EL (cell line): ENCODE measurements at regions not wholly inside any gene's neighbourhood (a gene's known extent, or its start where the extent isn't known, plus 50 kb on each side); places are given as distances from the start of the nearest gene placed in this dataset.
"Not testable (repeated sequence)": the region's sequence is repeated elsewhere in the genome, so short reads cannot be mapped to it uniquely, and the experiment has no call there.

ENCODE experiments used
- DNase-seq: peaks from one replicate; pipeline ENCODE4 v3.0.0-alpha.2; 2016

DNA sequence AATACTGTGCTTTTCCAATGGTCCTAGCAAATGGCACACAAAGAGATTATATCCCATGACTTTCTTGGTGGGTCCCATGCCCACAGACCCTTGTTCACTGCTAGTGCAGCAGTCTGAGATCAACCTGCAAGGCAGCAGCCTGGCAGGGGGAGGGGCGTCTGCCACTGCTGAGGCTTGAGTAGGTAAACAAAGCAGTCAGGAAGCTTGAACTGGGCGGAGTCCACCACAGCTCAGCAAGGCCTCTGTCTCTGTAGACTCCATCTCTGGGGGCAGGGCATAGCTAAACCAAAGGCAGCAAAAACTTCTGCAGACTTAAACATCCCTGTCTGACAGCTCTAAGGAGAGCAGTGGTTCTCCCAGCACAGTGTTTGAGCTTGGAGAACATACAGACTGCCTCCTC is 82.9 kb downstream of the ZNF737 start:
- no peak for DNase-seq

DNA sequence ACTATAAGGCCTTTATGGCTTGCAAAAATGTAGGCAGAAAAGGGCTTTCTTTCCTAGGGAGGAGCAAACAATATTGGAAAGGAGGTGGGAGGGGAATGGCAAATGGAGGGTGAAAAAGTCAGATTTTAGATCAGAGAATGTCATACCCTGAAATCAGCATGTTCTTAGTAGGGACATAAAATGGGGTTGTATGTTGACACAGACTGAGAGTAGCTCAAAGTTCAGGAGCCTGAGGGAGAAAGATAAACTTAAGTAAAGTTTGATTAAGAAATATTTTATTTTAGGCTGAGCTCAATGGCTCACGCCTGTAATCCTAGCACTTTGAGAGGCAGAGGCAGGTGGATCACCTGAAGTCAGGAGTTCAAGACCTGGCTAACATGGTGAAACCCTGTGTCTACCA is 83.8 kb downstream of the ZNF737 start:
- DNase-seq: no peak

DNA sequence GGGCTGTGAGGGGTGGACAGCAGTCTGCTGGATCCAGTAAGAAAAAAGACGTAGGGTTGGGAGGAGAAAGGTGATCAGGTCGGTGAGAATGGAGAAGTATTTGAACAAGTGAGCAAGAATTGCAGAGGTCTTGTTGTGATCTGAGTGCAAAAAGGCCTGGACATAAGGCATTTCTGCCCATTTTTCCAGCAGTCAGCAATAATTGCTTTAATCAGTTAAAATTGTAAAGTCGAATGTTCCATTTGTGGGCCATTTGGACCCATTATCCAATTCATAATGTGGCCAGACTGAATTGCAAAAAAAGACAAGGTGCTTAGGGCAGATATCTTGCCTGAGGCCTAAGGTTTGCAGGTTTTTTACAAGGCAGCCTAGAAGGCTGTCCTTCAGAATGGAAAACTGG is 86.1 kb downstream of the ZNF737 start:
- DNase-seq: no peak

DNA sequence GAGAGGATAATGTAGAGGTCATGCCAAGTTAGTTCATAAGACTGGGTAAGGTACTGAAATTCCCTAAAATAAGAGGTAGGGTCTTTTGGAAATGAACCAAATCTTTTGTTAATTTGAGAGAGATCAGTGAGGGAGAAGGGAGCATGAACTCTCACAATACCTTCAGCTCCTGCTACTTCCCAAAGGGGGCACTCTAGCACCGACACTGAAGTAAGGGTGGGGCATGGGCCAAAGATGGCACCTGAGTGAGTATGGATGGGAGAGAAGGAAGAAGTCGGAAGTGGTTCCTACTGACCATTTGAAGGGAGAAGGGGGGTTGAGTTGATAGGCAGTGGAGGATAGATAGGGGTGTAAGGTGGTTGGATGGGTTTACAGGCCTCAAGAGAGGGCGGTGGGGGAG is 86.6 kb downstream of the ZNF737 start:
- DNase-seq: no peak

DNA sequence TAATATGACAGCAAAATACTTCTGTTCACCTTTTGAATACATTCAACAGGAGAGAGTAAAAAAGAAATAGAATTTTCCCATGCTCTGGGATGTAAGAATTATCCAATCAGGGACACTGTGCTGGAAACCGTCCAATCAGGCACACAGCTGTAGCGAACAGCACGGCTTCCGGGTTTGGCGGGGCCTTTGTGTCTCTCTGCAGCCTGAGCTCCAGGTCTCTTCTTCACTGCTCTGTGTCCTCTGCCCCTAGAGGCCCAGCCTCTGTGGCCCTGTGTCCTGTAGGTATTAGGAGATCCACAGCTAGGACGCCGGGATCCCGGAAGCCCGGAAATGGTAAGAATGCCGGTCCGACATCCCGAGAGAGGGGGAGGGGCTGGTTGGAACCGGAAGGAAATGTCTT is 92.7 kb downstream of the ZNF737 start:
- no peak for DNase-seq

DNA sequence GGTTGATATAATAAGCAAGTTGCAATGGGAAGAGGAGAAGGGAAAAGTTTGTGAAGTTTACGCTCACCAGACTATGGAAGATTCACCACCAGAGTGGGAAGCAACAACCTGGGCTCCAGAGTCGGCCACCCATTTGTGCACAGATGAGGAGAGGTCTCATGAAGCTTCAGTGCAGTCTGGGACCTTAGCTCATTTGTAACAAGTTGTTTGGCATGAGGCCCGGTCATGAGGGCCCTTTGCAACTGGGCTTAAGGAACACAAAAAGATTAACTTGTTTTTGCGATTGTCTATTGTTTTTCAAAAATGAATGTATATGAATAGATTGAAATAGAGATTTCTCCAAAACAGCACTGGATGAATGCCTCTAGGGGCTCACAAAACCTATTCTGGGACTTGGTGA is 94.2 kb downstream of the ZNF737 start:
- no peak for DNase-seq

DNA sequence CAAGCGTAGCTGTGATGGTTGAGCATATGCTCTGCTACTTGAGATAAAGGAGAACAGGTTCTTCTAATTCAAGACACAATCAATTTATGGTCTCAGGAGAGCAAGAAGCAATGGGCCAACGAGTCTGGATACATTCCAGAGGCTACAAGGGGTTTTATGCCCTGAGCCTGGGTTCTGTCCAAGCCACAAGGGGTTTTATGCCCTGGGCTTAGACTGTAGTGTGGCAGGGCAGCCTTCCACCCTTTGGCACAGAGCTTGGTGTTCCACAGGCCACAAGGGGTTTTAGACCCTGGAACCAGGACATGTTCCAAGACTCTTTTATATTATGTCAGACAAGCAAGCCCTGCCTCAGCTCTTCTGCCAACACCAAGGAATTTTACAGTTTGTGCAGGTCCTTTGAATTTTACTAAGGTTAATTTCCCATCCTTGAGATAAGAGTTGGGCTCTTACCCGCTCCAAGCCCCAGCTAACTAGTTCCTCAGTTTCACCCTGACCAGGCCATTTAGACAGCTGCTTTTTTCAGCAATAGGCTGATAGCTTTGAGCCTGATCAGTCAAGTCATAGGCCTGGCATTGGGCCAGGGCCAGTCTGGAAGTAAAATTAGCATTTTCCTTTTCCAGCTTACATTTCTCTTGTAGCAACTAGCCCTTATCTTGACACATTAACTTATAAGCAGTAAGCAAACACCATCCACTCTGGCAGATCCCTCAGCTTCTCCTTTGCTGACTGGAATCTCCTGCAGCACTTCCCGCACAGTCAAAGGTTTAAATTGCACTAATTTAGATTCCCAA is 95.0 kb downstream of the ZNF737 start:
- DNase-seq: no peak

DNA sequence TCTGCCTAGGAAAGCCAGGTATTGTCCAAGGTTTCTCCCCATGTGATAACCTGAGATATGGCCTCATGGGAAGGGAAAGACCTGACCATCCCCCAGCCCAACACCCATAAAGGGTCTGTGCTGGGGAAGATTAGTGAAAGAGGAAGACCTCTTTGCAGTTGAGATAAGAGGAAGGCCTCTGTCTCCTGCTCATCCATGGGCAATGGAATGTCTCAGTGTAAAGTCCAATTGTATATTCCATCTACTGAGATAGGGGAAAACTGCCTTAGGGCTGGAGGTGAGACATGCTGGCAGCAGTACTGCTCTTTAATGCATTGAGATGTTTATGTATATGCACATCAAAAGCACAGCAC is 99.0 kb downstream of the ZNF737 start:
- DNase-seq: not testable (repeated sequence)

DNA sequence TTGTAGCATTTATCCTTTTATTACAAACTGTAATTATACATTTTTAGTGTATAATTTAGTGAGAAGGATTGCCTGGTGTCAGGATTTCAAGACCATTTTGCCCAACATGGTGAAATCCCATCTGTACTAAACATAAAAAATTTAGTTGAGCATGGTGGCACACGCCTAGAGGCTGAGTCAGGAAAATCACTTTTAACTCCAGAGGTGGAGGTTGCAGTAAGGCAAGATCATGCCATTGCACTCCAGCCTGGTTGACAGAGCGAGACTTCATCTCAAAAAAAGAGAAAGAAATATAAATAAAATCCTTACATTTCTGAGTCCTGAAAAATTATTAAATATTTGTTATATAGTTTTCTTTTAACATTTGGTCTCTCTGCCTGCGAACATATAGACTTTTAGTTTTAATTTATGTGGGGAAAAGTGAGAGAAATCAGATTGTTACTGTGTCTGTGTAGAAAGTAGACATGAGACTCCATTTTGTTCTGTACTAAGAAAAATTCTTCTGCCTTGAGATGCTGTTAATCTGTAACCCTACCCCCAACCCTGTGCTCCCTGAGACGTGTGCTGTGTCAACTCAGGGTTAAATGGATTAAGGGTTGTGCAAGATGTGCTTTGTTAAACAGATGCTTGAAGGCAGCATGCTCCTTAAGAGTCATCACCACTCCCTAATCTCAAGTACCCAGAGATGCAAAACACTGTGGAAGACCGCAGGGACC is 99.5 kb downstream of the ZNF737 start:
- DNase-seq: not testable (repeated sequence)

DNA sequence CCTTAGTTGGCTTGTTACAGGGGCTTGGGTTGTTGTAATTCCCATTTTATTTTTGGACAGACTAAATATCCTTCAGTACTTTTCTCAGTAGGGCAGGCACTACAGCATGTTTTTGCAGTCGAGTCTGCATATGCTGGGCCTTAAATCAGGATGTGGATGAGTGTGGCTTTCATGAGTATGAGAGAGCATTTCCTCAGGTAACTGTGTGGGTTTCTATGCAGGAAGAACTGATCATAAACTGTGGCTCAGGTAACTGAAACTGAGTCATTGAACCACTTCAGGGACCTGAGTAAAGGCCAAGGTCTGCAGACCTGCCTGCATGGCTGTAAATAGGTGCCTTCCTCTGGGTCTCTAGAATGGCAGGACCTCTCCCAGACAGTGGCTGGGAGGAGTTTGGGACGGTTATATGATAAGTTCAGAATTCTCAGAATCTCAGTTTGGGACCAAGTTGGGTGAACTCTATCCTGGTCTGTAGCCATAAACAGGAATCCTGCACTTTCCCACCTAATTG is 112.1 kb downstream of the ZNF737 start:
- no peak for DNase-seq

DNA sequence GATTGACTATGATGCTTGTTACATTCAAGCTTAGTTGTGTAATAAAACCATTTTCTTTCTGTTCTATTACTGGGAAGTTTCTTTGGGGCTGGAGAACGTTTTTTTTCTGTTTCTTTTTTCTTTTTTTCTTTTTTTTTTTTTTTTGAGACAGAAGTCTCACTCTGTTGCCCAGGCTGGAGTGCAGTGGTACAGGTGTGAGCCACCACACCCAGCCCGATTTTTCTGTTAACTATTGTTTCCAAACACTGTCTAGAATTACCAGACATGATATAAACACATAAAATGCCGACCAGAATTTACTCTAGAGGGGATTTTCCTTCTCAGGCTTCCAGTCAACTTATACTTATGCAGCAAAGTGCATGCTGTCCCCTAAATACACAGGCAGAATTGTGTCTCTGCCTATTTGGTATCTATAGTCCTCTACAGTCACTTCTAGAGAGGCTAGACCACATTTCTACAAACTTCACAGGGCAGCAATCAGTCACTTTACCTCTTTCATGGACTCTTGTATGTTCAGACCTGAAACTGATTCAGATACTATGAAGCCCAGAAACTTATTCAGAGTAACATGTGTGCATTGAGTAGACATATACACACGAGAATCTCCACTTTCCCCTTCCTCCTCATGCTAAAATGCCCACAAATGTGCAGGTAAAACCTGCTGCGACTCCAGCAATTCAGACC is 121.2 kb downstream of the ZNF737 start:
- no peak for DNase-seq

DNA sequence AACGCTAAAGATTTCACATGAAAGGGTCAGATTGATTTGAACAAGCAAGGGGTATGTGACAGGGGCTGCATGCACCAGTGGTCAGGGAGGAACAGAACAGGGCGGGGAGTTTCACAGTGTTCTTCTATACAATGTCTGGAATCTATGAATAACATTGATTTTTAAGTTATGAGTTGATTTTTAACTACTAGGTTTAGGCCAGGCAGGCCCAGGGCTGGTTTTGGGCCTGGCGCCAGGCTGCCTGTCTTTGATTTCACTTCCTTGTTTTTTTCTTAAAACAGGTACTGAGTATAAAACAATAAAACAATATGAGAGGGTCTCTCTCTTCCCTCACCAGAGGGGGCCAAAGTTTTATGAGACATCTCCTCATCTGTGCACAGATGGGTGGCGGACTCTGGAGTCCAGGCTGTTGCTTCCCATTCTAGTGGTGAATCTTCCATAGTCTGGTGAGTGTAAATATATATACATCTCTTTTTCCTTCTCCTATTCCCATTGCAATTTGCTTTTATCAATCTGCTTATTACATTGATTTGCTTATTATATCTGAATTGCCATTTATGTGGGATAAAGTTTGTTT is 133.2 kb downstream of the ZNF737 start:
- not testable (repeated sequence) for DNase-seq

DNA sequence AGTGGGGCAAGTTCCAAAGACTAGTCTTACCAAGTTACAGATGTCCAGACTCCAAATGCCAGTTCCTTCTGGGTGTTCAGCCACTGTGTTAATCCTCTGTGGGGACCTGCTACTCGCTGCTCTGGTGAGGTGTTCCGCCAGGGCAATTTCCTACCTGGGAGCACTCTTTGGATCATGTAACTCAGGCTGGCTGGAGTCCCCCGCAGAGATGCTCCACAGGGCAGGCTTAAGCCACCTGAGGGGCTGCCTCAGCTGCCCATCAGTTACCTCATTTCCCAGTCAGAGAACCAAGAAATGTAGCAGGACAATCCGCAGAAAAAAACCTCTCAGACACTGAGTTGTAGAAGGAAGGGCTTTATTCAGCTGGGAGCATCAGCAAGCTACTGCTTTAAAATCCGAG is 133.8 kb downstream of the ZNF737 start:
- no peak for DNase-seq

DNA sequence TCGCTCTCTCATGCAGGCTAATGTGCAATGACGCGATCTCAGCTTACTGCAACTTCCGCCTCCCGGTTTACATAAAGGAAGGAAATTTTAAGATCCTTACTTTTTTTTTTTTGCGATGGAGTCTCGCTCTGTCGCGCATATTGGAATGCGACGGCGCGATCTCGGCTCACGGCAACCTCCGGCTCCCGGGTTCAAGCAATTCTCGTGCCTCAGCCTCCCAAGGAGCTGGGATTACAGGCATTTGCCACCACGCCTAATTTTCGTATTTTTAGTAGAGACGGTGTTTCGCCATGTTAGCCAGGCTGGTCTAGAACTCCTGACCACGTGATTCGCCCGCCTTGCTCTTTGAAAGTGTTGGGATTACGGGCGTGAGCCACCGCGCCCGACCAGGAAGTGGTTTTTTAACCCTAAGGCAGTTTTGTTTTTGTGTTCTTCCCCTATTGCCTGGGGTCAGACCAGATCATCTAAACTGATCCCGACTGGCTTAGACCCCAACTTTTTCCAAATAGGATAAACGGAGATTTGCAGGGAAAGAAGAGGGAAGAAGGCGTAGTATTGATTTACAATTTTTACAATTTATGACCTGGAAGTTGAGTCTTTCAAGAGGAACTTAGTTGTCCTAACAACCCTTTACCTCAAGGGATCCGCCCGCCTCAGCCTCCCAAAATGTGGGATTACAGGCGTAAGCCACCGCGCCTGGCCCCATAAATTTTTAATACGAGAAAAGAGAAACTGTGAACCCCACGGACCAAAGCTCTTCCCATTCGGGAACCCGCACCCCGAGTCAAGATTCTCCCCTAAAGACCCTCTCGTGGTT is 142.0 kb downstream of the ZNF737 start:
- peak; percentile 62 for DNase-seq

DNA sequence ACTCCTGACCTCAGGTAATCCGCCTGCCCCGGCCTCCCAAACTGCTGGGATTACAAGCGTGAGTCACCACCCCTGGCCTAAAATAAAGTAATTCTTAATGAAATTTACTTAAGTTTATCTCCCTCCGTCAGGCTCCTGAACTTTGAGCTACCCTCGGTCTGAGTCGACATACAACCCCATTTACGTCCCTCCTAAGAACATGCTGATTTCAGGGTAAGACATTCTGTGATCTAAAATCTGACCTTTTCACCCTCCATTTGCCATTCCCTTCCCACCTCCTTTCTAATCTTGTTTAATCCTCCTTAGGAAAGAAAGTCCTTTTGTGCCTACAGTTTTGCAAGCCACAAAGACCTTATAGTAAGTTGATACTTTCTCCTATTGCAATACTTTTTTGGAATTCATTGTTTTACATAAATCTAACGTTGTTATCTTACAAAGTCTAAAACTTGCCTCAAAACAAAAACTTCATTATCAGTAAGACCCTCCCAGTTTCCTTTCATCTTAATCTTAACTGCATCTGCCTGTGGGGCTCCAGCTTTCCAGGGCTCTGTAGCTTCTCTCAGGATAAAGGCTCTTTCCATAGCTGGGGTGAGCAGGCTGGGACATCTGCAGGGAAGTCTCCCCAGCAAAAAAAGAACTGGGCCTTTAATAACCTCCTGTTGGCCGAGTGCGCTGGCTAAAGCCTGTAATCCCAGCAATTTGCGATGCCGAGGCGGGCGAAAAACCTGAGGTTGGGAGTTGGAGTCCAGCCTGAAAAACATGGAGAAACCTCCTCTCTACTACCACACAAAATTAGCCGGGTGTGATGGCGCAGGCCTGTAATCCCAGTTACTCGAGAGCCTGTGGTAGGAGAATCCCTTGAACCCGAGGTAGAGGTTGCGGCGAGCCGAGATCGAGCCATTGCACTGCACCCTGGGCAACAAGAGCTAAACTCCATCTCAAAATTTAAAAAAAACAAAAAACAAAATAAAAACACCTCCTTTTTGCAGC is 143.1 kb downstream of the ZNF737 start:
- no peak for DNase-seq

DNA sequence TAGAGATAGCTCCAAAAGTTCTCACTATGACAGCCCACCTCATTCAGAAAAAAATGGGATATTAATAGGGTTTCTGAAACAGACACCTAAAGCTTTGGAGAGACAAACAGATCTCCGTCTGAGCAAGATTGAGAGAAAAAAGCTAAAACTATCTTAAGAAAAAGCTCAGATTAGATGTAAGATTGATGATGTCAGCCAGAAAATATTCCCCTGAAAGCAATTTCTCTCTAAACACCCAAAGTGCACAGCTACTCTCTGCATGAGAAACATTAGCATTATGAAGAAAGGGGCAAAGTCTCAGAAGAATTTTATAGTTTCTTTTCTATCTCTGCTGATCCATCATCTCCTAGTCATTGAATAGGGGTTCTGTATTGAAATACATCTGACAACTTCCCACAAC is 148.9 kb downstream of the ZNF737 start:
- peak; percentile 8 for DNase-seq

DNA sequence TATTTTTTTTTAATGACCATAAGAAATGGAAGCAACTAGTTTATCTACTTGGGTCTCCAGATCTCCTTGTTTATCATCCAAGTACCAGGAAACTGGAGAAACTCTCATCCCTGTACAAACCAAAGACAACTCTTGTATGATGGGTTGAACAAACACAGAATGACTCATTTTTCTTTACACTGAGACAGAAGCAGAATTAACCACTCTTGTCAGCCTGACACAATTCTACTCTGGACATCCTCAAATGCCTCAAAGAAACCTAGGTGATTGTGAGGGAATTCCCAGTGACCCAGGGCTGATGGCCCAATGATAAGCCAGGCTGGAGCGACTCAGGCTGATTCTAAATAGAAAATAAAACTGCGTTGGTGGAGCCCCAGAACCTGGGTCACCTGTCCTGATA is 151.5 kb downstream of the ZNF737 start:
- no peak for DNase-seq

DNA sequence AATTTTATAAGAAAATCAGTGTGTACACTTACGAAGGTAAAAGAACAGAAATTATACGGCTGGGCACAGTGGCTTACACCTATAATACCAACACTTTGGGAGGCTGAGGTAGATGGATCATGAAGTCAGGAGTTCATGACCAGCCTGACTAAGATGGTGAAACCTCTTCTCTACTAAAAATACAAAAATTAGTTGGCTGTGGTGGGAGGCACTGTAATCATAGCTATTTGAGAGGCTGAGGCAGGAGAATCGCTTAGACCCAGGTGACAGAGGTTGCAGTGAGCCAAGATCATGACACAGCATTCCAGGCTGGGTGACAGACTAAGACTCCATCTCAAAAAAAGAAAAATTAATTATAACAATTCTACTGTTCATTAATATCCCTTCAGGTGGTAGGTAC is 151.9 kb downstream of the ZNF737 start:
- DNase-seq: no peak

DNA sequence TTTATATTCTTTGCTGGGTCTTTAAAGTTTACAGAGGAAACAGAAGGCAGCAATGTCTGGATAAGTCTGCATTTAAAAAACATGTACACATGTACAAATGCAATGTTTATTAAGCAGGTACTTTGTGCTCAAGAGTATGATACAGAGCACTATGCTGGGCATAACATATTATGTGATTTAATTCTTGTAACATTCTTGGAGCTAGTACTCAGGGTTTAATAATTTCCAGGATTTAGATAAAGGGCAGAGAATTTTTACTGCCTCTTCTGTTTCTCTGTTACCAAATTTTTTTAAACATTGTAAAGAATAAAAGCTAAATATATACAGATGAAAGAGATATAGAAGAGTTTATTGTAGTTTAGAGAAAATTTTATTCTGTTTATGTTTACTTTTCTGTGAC is 152.7 kb downstream of the ZNF737 start:
- no peak for DNase-seq

DNA sequence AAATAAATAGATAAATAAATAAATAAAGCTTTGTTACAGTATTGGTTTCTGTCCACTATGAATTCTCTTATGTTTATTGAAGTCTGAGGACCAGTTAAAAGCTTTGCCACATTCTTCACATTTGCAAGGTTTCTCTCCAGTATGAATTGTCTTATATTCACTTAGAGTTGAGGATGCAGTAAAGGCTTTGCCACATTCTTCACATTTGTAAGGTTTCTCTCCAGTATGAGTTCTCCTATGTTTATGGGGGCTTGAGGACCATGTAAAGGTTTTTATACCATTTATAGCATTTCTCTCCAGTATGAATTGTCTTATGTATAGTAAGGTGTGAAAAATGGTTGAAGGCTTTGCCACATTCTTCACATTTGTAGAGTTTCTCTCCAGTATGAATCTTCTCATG is 168.3 kb downstream of the ZNF737 start:
- no peak for DNase-seq

DNA sequence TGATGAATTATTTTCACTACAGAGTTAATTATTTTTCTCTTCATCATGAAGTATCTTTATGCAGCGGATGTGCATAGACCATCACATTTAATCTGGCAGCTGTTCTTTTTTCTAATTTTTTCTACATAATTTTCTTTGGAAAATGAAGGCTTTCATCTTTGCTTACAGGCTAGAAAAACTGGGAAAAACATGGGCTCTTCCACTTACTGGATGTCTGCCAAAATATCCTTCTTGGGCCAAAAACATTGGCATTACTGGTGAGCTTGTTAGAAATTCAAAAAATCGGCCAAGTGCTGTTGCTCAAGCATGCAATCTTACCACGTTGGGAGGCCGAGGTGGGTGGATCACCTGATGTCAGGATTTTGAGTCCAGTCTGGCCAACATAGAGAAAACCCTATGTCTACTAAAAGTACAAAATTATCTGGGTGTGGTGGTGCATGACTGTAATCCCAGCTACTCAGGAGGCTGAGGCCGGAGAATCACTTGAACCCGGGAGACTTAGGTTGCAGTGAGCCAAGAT is 176.8 kb downstream of the ZNF737 start:
- no peak for DNase-seq
